HG02610 (cell line): ENCODE measurements at regions not wholly inside any gene's neighbourhood (a gene's known extent, or its start where the extent isn't known, plus 50 kb on each side); places are given as distances from the start of the nearest gene placed in this dataset.

Experiments used
- ATAC-seq: cut with Tn5 transposase; IDR thresholded peaks from one replicate; pipeline ENCODE4 v1.9.1; 2021; ENCODE audit warnings: mild to moderate bottlenecking, moderate library complexity; ENCODE audit not compliant: unreplicated experiment

DNA sequence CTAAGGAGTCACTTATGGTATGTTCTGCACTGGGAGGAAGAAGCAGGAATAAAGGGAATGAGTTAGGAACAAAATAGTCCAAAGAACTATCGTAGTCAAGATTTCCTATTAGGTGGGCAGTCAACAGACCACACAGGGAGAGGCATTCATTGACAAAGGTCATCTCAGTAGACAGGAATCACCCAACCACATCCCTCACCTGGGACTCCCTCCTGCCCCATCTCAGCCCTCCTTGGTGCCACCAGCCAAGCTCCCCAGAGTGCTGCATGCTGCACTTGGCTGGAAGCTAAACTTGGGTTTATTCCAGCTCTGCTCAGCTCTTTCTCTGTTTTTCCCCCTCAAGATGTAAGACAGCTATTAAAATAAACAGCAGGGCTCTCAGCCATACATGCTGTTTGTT lies 72.3 kb upstream of the CTNNB1 start:
- no peak for ATAC-seq

GRCh38 chr3:41127414-41127813 lies 71.9 kb upstream of the CTNNB1 start:
- no peak for ATAC-seq

GRCh38 chr3:41129731-41130130 lies 69.6 kb upstream of the CTNNB1 start:
- ATAC-seq: no peak

DNA sequence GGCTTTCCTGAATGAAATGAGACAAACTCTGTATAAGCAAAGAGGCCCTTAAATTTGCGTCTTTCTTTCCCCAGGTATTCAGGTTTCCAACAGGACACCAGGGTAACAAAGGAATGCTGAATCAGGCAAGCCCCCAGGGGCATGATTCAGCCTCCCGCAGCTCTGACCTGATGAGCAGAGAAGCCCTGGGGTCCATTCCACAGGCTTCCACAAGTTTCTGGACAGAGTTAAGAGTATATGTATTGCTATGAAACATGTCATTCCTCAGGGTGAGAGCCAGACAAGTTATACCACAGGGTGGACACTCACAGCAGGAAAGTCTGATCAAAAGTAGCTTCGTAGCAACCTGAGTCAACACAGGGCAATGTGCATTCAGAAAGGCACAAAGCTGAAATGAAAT lies 68.1 kb upstream of the CTNNB1 start:
- ATAC-seq: no peak

- ATAC-seq: no peak
Observed at GRCh38 chr3:41137686-41138111, 61.6 kb upstream of the CTNNB1 start.

GRCh38 chr3:41138146-41138545 lies 61.2 kb upstream of the CTNNB1 start:
- no peak for ATAC-seq

- ATAC-seq: no peak
Observed at GRCh38 chr3:41138601-41139000, 60.7 kb upstream of the CTNNB1 start.

DNA sequence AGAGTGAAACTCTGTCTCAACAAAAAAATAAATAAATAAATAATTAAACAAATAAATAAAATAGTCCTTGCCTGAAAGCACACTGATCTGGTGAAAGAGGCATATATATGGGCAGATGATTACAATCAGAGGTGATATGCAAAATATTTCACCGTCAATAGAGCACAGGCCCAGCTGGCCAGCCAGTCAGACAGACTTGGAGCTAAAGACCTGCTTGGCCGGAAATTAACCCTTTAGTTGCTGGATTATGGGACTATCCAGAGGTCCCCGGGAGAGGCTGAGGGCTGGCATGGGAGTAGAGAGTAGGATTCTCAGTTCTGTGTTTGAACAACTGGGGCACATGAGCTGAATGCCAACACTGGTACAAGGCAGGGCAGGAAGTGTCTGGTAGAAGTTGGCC lies 59.1 kb upstream of the CTNNB1 start:
- ATAC-seq: no peak

GRCh38 chr3:41141433-41142167 lies 57.7 kb upstream of the CTNNB1 start:
- no peak for ATAC-seq

DNA sequence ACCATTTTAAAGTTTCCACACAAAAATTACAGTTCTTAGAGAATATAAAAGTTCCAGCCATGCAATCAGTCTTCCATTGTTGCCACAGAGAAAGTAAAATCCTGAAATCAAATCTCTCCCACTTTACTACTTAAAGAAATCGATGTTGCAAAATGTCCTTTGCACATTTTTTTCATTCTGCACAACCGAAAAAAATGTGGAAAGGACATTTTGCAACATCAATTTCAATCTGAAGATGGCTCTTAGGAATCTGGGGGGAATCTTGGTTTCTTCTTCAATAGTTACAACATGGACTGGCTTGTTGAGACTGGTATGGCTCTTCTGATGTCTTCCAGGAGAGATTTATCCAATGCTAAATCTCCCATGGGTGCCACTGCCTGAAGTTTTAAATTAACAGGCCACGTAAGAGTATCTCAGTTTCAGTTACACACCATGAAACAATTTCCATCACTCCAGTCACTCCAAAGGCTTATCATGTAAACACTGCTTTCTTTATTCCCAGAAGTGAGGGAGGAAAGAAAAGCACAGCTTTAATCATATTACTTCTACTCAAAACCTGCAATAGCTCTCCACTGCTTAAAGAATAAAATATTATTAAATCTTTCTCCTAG lies 55.8 kb upstream of the CTNNB1 start:
- ATAC-seq: no peak

DNA sequence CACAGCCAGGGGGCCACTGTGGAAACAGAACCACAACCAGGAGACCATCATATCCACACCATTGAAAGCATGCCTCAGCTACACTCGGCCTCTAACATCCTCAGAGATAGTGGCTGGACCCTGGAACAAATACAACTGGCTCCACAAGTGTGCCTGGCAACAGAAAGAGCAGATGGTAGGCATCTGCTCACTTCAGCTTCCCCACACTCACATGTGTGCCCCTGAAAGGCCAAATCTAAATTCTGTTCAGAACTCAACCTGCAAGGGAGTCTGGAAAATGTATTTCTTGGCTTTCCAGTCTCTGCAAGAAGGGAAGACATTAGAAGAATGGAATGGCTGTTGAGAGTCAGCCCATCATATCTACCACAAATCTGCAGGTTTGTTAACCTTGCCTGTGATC lies 54.7 kb upstream of the CTNNB1 start:
- ATAC-seq: no peak

GRCh38 chr3:41148478-41148877 lies 50.8 kb upstream of the CTNNB1 start:
- ATAC-seq: no peak

GRCh38 chr3:41148901-41149300 lies 50.4 kb upstream of the CTNNB1 start:
- ATAC-seq: no peak
